Fibroblast of lung (primary cell): ENCODE measurements at regions not wholly inside any gene's neighbourhood (a gene's known extent, or its start where the extent isn't known, plus 50 kb on each side); places are given as distances from the start of the nearest gene placed in this dataset.

Experiments used
- EZH2 ChIP-seq: IDR thresholded peaks from 2 replicates; pipeline ENCODE4 v1.5.1; 2012; ENCODE audit warnings: low read length, control low read depth, mild to moderate bottlenecking; ENCODE audit errors: missing control alignments
- TF ChIP-seq, protein P1 (sequence below), 2 donors: IDR thresholded peaks in 1 of 2; conservative IDR thresholded peaks in 1 of 2; 1 replicate in 1 of 2; 2 replicates in 1 of 2; pipeline ENCODE4 v1.5.1; 2011 to 2012; ENCODE audit warnings: low read length in 2 of 2, control low read depth in 1 of 2, inconsistent platforms in 1 of 2, low read depth in 1 of 2, mild to moderate bottlenecking in 1 of 2

DNA sequence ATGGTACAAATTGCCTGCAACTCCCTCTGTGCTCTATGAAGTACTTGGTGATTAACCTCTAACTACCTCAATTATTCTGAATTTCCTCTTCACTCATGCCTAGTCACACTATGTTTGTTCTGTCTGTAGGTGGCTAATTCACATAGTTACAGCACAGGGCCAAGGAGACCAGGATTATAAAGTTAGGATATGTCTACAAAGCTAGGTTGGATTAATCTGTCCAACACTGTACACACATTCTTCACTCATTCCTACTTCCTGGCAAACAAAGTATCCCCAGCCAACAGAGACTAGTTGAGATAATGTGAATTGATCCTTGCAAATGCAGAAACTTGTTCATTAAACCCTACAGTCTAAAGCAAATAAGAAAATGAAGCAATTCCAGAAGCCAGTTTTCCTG, 269.8 kb downstream of the HACE1 start:
- TF ChIP-seq, protein P1, sequence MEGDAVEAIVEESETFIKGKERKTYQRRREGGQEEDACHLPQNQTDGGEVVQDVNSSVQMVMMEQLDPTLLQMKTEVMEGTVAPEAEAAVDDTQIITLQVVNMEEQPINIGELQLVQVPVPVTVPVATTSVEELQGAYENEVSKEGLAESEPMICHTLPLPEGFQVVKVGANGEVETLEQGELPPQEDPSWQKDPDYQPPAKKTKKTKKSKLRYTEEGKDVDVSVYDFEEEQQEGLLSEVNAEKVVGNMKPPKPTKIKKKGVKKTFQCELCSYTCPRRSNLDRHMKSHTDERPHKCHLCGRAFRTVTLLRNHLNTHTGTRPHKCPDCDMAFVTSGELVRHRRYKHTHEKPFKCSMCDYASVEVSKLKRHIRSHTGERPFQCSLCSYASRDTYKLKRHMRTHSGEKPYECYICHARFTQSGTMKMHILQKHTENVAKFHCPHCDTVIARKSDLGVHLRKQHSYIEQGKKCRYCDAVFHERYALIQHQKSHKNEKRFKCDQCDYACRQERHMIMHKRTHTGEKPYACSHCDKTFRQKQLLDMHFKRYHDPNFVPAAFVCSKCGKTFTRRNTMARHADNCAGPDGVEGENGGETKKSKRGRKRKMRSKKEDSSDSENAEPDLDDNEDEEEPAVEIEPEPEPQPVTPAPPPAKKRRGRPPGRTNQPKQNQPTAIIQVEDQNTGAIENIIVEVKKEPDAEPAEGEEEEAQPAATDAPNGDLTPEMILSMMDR (conservative IDR thresholded peaks at IDR 0.05 in 1 of 2, IDR thresholded peaks at IDR 0.05 in 1 of 2; ENCODE audit: low read depth in 1 of 2, low read length in 2 of 2): no peak
- no peak for TF ChIP-seq EZH2
